Nephron progenitor cell (in vitro differentiated cells): ENCODE measurements at regions not wholly inside any gene's neighbourhood (a gene's known extent, or its start where the extent isn't known, plus 50 kb on each side); places are given as distances from the start of the nearest gene placed in this dataset.

ENCODE experiments used
- DNase-seq: peaks from one replicate; pipeline ENCODE4 v3.0.0; 2021
- H3K27ac Mint-ChIP-seq: 2 replicates; pipeline ENCODE4 v1.8.0; 2021; ENCODE audit warnings: mild to moderate bottlenecking, moderate library complexity, mixed read lengths
- H3K27me3 Mint-ChIP-seq: 2 replicates; pipeline ENCODE4 v1.8.0; 2021; ENCODE audit warnings: mild to moderate bottlenecking, low read depth, mixed read lengths; ENCODE audit not compliant: poor library complexity
- H3K36me3 Mint-ChIP-seq: 2 replicates; pipeline ENCODE4 v1.8.0; 2021; ENCODE audit warnings: low read depth, mixed read lengths
- H3K4me1 Mint-ChIP-seq: 2 replicates; pipeline ENCODE4 v1.8.0; 2021; ENCODE audit warnings: mixed read lengths
- H3K4me3 Mint-ChIP-seq: 2 replicates; pipeline ENCODE4 v1.8.0; 2021; ENCODE audit warnings: mild to moderate bottlenecking, moderate library complexity, mixed read lengths
- H3K9me3 Mint-ChIP-seq: 2 replicates; pipeline ENCODE4 v1.8.0; 2021; ENCODE audit warnings: mild to moderate bottlenecking, moderate library complexity, mixed read lengths
- CTCF ChIP-seq: fragments of 200-600 bp; sonication (generic); IDR thresholded peaks from 2 replicates; pipeline ENCODE4 v1.5.0; 2021; ENCODE audit warnings: antibody characterized with exemption

- DNase-seq, result peak; percentile 7
- H3K27ac Mint-ChIP-seq, result no peak overlapping the region
These were observed 177.5 kb downstream of the ZDHHC21 start for GRCh38 chr9:14515571-14516198.

GRCh38 chr9:14515049-14515448 is 178.2 kb downstream of the ZDHHC21 start:
- Mint-ChIP-seq H3K27ac (no peak overlapping the region), H3K9me3 (no peaks in the 10 kb centered on the region), H3K36me3 (no peaks in the 10 kb centered on the region), H3K27me3 (peaks cover 2% of the 10 kb centered on the region), H3K4me1 (no peaks in the 10 kb centered on the region), H3K4me3 (no peak overlapping the region)
- no peak for DNase-seq
- no peak for TF ChIP-seq CTCF

More at GRCh38 chr9:14515571-14516198, 177.5 kb downstream of the ZDHHC21 start:
- Mint-ChIP-seq H3K4me3 (no peak overlapping the region), H3K4me1 (no peaks in the 10 kb centered on the region), H3K36me3 (no peaks in the 10 kb centered on the region), H3K27me3 (peaks cover 2% of the 10 kb centered on the region), H3K9me3 (no peaks in the 10 kb centered on the region)
- TF ChIP-seq CTCF, result no peak

- H3K9me3 Mint-ChIP-seq, result no peaks in the 10 kb centered on the region
- no peak for DNase-seq
These were observed 180.3 kb downstream of the ZDHHC21 start for GRCh38 chr9:14512942-14513341.

GRCh38 chr9:14511452-14511851 is 181.8 kb downstream of the ZDHHC21 start:
- no peak for TF ChIP-seq CTCF
- no peak overlapping the region for H3K27ac Mint-ChIP-seq
- H3K4me3 Mint-ChIP-seq, result no peak overlapping the region
- DNase-seq, result no peak
- no peaks in the 10 kb centered on the region for H3K4me1 Mint-ChIP-seq
- H3K9me3 Mint-ChIP-seq, result no peaks in the 10 kb centered on the region
- H3K27me3 Mint-ChIP-seq, result peaks cover 2% of the 10 kb centered on the region
- H3K36me3 Mint-ChIP-seq, result no peaks in the 10 kb centered on the region

More at GRCh38 chr9:14512942-14513341, 180.3 kb downstream of the ZDHHC21 start:
- Mint-ChIP-seq H3K4me3 (no peak overlapping the region), H3K27me3 (peaks cover 2% of the 10 kb centered on the region), H3K36me3 (no peaks in the 10 kb centered on the region), H3K4me1 (no peaks in the 10 kb centered on the region), H3K27ac (no peak overlapping the region)
- no peak for TF ChIP-seq CTCF

- no peak overlapping the region for H3K27ac Mint-ChIP-seq
- no peaks in the 10 kb centered on the region for H3K36me3 Mint-ChIP-seq
- H3K4me3 Mint-ChIP-seq, result no peak overlapping the region
- no peaks in the 10 kb centered on the region for H3K4me1 Mint-ChIP-seq
- H3K27me3 Mint-ChIP-seq, result no peaks in the 10 kb centered on the region
- DNase-seq, result no peak
- TF ChIP-seq CTCF, result no peak
- peaks cover 5% of the 10 kb centered on the region for H3K9me3 Mint-ChIP-seq
These were observed 184.3 kb downstream of the ZDHHC21 start for GRCh38 chr9:14508884-14509283.

GRCh38 chr9:14501366-14501765 is 187.4 kb upstream of the NFIB start:
- H3K4me3 Mint-ChIP-seq, result no peak overlapping the region
- no peak for DNase-seq
- H3K27ac Mint-ChIP-seq, result no peak overlapping the region
- peaks cover 3% of the 10 kb centered on the region for H3K27me3 Mint-ChIP-seq
- no peaks in the 10 kb centered on the region for H3K36me3 Mint-ChIP-seq
- H3K4me1 Mint-ChIP-seq, result no peaks in the 10 kb centered on the region
- TF ChIP-seq CTCF, result no peak
- peaks cover 8% of the 10 kb centered on the region for H3K9me3 Mint-ChIP-seq
